ENCODE measurements at regions not wholly inside any gene's neighbourhood (a gene's known extent, or its start where the extent isn't known, plus 50 kb on each side); places are given as distances from the start of the nearest gene placed in this dataset.
A peak's percentile ranks its signal among the peaks of the same experiment; 100 is the strongest.

GRCh38 chr2:78009289-78009688 is 487.1 kb upstream of the LRRTM4 start:
- no peak overlapping the region for H3K27ac ChIP-seq (ENCODE audit: low read length)
- H3K4me1 ChIP-seq (ENCODE audit: control insufficient read depth, insufficient read depth, low read length) = no peaks in the 10 kb centered on the region
- DNase-seq (ENCODE audit: low read depth, low spot score) = no peak
- no peaks in the 10 kb centered on the region for H3K36me3 ChIP-seq (ENCODE audit: control insufficient read depth, insufficient read depth, low read length)
- H3K27me3 ChIP-seq (ENCODE audit: control insufficient read depth, insufficient read depth, low read length) = no peaks in the 10 kb centered on the region
- H3K4me3 ChIP-seq (ENCODE audit: low read length) = no peak overlapping the region
- H3K9me3 ChIP-seq (ENCODE audit: control insufficient read depth, insufficient read depth, low read length) = no peaks in the 10 kb centered on the region

DNA sequence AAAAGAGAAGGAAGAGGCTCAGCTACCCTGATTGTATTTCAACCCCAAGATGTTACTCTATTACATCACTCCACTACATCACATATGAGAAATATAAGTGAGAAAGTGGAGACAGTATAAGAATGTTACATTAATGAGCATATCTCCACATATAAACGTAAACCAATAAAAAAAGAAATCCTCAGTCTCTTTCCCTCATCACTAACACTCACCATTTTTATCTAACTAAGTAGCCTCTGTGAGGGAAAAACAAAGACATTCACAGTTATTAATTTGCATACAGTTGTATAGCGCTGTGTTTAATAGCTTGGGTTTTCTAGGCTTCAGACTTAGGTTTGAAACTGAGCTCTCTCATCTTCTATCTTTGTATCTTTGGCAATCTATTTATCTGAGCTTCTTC is 489.1 kb upstream of the LRRTM4 start:
- Histone ChIP-seq H3K27ac (ENCODE audit: low read length) (no peak overlapping the region), H3K4me1 (ENCODE audit: control insufficient read depth, insufficient read depth, low read length) (no peaks in the 10 kb centered on the region), H3K9me3 (ENCODE audit: control insufficient read depth, insufficient read depth, low read length) (no peaks in the 10 kb centered on the region), H3K4me3 (ENCODE audit: low read length) (no peak overlapping the region), H3K27me3 (ENCODE audit: control insufficient read depth, insufficient read depth, low read length) (no peaks in the 10 kb centered on the region), H3K36me3 (ENCODE audit: control insufficient read depth, insufficient read depth, low read length) (no peaks in the 10 kb centered on the region)
- WGBS (ENCODE audit: insufficient coverage, insufficient read length) = no CpG with 5 or more reads among the region's 2 CpGs
- no peak for DNase-seq (ENCODE audit: low read depth, low spot score)

GRCh38 chr2:78020491-78020890 is 498.3 kb upstream of the LRRTM4 start:
- Histone ChIP-seq H3K9me3 (ENCODE audit: control insufficient read depth, insufficient read depth, low read length) (no peaks in the 10 kb centered on the region), H3K4me1 (ENCODE audit: control insufficient read depth, insufficient read depth, low read length) (no peaks in the 10 kb centered on the region), H3K27ac (ENCODE audit: low read length) (no peak overlapping the region), H3K4me3 (ENCODE audit: low read length) (no peak overlapping the region), H3K27me3 (ENCODE audit: control insufficient read depth, insufficient read depth, low read length) (no peaks in the 10 kb centered on the region), H3K36me3 (ENCODE audit: control insufficient read depth, insufficient read depth, low read length) (no peaks in the 10 kb centered on the region)
- no CpG with 5 or more reads among the region's 4 CpGs for WGBS (ENCODE audit: insufficient coverage, insufficient read length)
- DNase-seq (ENCODE audit: low read depth, low spot score) = no peak

GRCh38 chr2:78023356-78023755 is 501.2 kb upstream of the LRRTM4 start:
- DNase-seq (ENCODE audit: low read depth, low spot score) = no peak
- no peak overlapping the region for H3K27ac ChIP-seq (ENCODE audit: low read length)
- H3K36me3 ChIP-seq (ENCODE audit: control insufficient read depth, insufficient read depth, low read length) = no peaks in the 10 kb centered on the region
- no CpG with 5 or more reads among the region's 1 CpG for WGBS (ENCODE audit: insufficient coverage, insufficient read length)
- no peaks in the 10 kb centered on the region for H3K27me3 ChIP-seq (ENCODE audit: control insufficient read depth, insufficient read depth, low read length)
- no peak overlapping the region for H3K4me3 ChIP-seq (ENCODE audit: low read length)
- H3K4me1 ChIP-seq (ENCODE audit: control insufficient read depth, insufficient read depth, low read length) = no peaks in the 10 kb centered on the region
- H3K9me3 ChIP-seq (ENCODE audit: control insufficient read depth, insufficient read depth, low read length) = no peaks in the 10 kb centered on the region

DNA sequence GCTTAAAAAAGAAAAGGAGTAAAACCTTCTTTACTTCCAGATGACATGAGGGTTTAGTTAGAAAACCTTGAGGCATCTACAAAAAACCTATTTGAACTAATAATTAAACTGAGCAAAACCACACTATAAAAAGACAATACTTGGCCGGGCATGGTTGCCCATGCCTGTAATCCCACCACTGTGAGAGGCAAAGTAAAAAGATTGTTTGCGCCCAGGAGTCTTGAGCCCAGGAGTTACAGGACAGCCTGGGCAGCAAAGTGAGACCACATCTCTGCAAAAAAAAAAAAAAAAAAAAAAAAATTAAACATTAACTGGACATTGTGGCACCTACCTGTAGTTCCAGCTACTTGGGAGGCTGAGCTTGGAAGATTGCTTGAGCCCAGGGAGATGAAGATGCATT is 502.8 kb upstream of the LRRTM4 start:
- H3K36me3 ChIP-seq (ENCODE audit: control insufficient read depth, insufficient read depth, low read length) = no peaks in the 10 kb centered on the region
- no peak overlapping the region for H3K27ac ChIP-seq (ENCODE audit: low read length)
- no peak for DNase-seq (ENCODE audit: low read depth, low spot score)
- no peaks in the 10 kb centered on the region for H3K4me1 ChIP-seq (ENCODE audit: control insufficient read depth, insufficient read depth, low read length)
- no peaks in the 10 kb centered on the region for H3K27me3 ChIP-seq (ENCODE audit: control insufficient read depth, insufficient read depth, low read length)
- no CpG with 5 or more reads among the region's 2 CpGs for WGBS (ENCODE audit: insufficient coverage, insufficient read length)
- no peak overlapping the region for H3K4me3 ChIP-seq (ENCODE audit: low read length)
- no peaks in the 10 kb centered on the region for H3K9me3 ChIP-seq (ENCODE audit: control insufficient read depth, insufficient read depth, low read length)

- Histone ChIP-seq H3K9me3 (ENCODE audit: control insufficient read depth, insufficient read depth, low read length) (no peaks in the 10 kb centered on the region), H3K4me1 (ENCODE audit: control insufficient read depth, insufficient read depth, low read length) (no peaks in the 10 kb centered on the region)
- DNase-seq (ENCODE audit: low read depth, low spot score) = no peak
These were observed 507.3 kb upstream of the LRRTM4 start for GRCh38 chr2:78029392-78029995.

DNA sequence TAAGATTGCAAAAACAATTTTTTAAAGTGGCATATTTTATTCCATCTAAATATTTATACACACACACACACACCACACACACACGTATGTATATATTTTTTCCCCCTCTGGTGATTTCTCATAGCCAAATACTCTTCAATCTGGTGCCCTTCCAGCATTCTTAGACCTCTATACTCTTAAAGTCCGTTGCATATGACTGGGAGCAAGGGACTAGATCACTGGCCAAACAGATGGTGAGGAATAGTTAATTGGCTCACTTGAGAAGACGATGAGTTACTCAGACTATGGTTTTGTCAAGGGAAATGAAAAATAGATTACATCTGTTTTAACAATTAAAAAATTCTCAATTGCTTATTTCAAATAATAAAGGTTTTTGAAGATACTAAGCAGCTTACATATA is 512.5 kb upstream of the LRRTM4 start:
- WGBS (ENCODE audit: insufficient coverage, insufficient read length) = 100% methylated on average over 1 of the region's 3 CpGs

More at GRCh38 chr2:78029392-78029995, 507.3 kb upstream of the LRRTM4 start:
- H3K27me3 ChIP-seq (ENCODE audit: control insufficient read depth, insufficient read depth, low read length) = no peaks in the 10 kb centered on the region
- WGBS (ENCODE audit: insufficient coverage, insufficient read length) = no CpG with 5 or more reads among the region's 4 CpGs
- H3K36me3 ChIP-seq (ENCODE audit: control insufficient read depth, insufficient read depth, low read length) = no peaks in the 10 kb centered on the region
- no peak overlapping the region for H3K27ac ChIP-seq (ENCODE audit: low read length)
- no peak overlapping the region for H3K4me3 ChIP-seq (ENCODE audit: low read length)

GRCh38 chr2:78035804-78036203 is 513.6 kb upstream of the LRRTM4 start:
- WGBS (ENCODE audit: insufficient coverage, insufficient read length) = no CpG with 5 or more reads among the region's 2 CpGs
- peak; percentile 37 for DNase-seq (ENCODE audit: low read depth, low spot score)
- Histone ChIP-seq H3K27ac (ENCODE audit: low read length) (no peak overlapping the region), H3K36me3 (ENCODE audit: control insufficient read depth, insufficient read depth, low read length) (no peaks in the 10 kb centered on the region), H3K4me1 (ENCODE audit: control insufficient read depth, insufficient read depth, low read length) (no peaks in the 10 kb centered on the region; the same call in 1 of the 2 replicates), H3K4me3 (ENCODE audit: low read length) (no peak overlapping the region), H3K27me3 (ENCODE audit: control insufficient read depth, insufficient read depth, low read length) (no peaks in the 10 kb centered on the region), H3K9me3 (ENCODE audit: control insufficient read depth, insufficient read depth, low read length) (no peaks in the 10 kb centered on the region)

More for the DNA sequence above, 512.5 kb upstream of the LRRTM4 start:
- no peaks in the 10 kb centered on the region; the same call in 1 of the 2 replicates for H3K4me1 ChIP-seq (ENCODE audit: control insufficient read depth, insufficient read depth, low read length)
- H3K27ac ChIP-seq (ENCODE audit: low read length) = no peak overlapping the region
- no peaks in the 10 kb centered on the region for H3K36me3 ChIP-seq (ENCODE audit: control insufficient read depth, insufficient read depth, low read length)
- H3K27me3 ChIP-seq (ENCODE audit: control insufficient read depth, insufficient read depth, low read length) = no peaks in the 10 kb centered on the region
- no peak overlapping the region for H3K4me3 ChIP-seq (ENCODE audit: low read length)
- no peaks in the 10 kb centered on the region for H3K9me3 ChIP-seq (ENCODE audit: control insufficient read depth, insufficient read depth, low read length)
- DNase-seq (ENCODE audit: low read depth, low spot score) = no peak

DNA sequence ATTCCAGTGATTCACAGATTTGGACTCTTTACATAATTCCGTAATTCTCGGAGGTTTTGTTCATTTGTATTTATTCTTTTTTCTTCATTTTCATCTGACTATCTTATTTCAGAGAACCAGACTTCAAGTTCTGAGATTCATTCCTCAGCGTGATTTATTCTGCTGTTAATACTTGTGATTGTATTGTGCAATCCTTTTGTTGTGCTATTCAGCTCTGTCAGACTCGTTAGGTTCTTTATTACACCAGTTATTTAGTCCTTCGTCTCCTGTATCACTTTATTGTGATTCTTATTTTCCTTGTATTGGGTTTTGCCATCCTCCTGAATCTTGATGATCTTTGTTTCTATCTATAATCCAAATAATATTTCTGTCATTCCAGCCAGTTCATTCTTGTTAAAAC is 529.3 kb upstream of the LRRTM4 start:
- Histone ChIP-seq H3K4me1 (ENCODE audit: control insufficient read depth, insufficient read depth, low read length) (no peaks in the 10 kb centered on the region), H3K27ac (ENCODE audit: low read length) (no peak overlapping the region), H3K36me3 (ENCODE audit: control insufficient read depth, insufficient read depth, low read length) (no peaks in the 10 kb centered on the region), H3K27me3 (ENCODE audit: control insufficient read depth, insufficient read depth, low read length) (no peaks in the 10 kb centered on the region), H3K4me3 (ENCODE audit: low read length) (no peak overlapping the region), H3K9me3 (ENCODE audit: control insufficient read depth, insufficient read depth, low read length) (no peaks in the 10 kb centered on the region)
- no CpG with 5 or more reads among the region's 5 CpGs for WGBS (ENCODE audit: insufficient coverage, insufficient read length)
- no peak for DNase-seq (ENCODE audit: low read depth, low spot score)

DNA sequence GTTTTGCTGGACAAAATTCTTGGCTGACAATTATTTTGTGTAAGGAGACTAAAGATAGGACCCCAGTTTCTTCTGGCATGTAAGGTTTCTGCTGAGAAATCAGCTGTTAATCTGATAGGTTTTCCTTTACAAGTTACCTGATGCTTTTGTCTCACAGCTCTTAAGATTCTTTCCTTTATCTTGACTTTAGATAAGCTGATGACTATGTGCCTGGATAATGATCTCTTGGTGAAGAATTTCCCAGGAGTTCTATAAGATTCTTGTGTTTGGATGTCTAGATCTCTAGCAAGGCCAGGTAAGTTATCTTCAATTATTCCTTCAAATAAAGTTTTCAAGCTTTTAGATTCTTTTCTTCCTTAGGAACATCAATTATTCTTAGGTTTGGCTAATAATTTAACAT is 534.8 kb upstream of the LRRTM4 start:
- no peaks in the 10 kb centered on the region for H3K9me3 ChIP-seq (ENCODE audit: control insufficient read depth, insufficient read depth, low read length)
- no peak overlapping the region for H3K4me3 ChIP-seq (ENCODE audit: low read length)
- no peak overlapping the region for H3K27ac ChIP-seq (ENCODE audit: low read length)
- no peaks in the 10 kb centered on the region for H3K27me3 ChIP-seq (ENCODE audit: control insufficient read depth, insufficient read depth, low read length)
- no peak for DNase-seq (ENCODE audit: low read depth, low spot score)
- no peaks in the 10 kb centered on the region for H3K4me1 ChIP-seq (ENCODE audit: control insufficient read depth, insufficient read depth, low read length)
- H3K36me3 ChIP-seq (ENCODE audit: control insufficient read depth, insufficient read depth, low read length) = no peaks in the 10 kb centered on the region

DNA sequence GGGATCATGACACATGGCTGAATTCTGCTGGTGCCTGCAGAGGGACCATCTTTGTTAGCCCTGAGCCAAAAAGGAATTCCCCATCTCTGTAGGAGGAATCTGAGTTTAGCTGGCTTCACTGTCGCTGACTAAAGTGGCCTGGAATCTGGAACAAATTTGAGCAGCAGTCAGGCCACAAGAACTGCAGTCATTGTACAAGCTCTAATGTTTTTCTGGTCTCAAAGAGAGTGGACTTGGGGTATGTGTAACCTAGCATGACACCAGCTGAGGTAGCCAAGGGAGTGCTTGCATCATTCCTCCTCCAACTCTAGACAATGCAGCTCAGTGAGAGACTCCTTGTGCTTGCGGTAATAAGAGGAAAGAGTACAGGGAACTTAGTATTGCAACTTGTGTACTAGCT is 539.1 kb upstream of the LRRTM4 start:
- no CpG with 5 or more reads among the region's 2 CpGs for WGBS (ENCODE audit: insufficient coverage, insufficient read length)
- no peaks in the 10 kb centered on the region for H3K4me1 ChIP-seq (ENCODE audit: control insufficient read depth, insufficient read depth, low read length)
- H3K9me3 ChIP-seq (ENCODE audit: control insufficient read depth, insufficient read depth, low read length) = no peaks in the 10 kb centered on the region
- DNase-seq (ENCODE audit: low read depth, low spot score) = no peak
- H3K27me3 ChIP-seq (ENCODE audit: control insufficient read depth, insufficient read depth, low read length) = no peaks in the 10 kb centered on the region
- no peak overlapping the region for H3K27ac ChIP-seq (ENCODE audit: low read length)
- H3K36me3 ChIP-seq (ENCODE audit: control insufficient read depth, insufficient read depth, low read length) = no peaks in the 10 kb centered on the region
- no peak overlapping the region for H3K4me3 ChIP-seq (ENCODE audit: low read length)

All from iPS DF 6.9 (cell line).